ENCODE measurements at regions not wholly inside any gene's neighbourhood (a gene's known extent, or its start where the extent isn't known, plus 50 kb on each side); places are given as distances from the start of the nearest gene placed in this dataset.

- TF ChIP-seq, protein P1, sequence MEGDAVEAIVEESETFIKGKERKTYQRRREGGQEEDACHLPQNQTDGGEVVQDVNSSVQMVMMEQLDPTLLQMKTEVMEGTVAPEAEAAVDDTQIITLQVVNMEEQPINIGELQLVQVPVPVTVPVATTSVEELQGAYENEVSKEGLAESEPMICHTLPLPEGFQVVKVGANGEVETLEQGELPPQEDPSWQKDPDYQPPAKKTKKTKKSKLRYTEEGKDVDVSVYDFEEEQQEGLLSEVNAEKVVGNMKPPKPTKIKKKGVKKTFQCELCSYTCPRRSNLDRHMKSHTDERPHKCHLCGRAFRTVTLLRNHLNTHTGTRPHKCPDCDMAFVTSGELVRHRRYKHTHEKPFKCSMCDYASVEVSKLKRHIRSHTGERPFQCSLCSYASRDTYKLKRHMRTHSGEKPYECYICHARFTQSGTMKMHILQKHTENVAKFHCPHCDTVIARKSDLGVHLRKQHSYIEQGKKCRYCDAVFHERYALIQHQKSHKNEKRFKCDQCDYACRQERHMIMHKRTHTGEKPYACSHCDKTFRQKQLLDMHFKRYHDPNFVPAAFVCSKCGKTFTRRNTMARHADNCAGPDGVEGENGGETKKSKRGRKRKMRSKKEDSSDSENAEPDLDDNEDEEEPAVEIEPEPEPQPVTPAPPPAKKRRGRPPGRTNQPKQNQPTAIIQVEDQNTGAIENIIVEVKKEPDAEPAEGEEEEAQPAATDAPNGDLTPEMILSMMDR (IDR thresholded peaks at IDR 0.05; ENCODE audit: low read length): peak; percentile 82
- no peak for TF ChIP-seq EZH2 (optimal IDR thresholded peaks at IDR 0.05; ENCODE audit: low read depth, low read length)
Measured at GRCh38 chr2:41414486-41415230, 633.2 kb upstream of the PKDCC start.

All from MM.1S (cell line).